Amniotic stem cell (primary cell): ENCODE measurements at regions not wholly inside any gene's neighbourhood (a gene's known extent, or its start where the extent isn't known, plus 50 kb on each side); places are given as distances from the start of the nearest gene placed in this dataset.
"Not testable (repeated sequence)": the region's sequence is repeated elsewhere in the genome, so short reads cannot be mapped to it uniquely, and the experiment has no call there.

Source experiments
- DNase-seq: peaks from one replicate; lab custom pipeline; 2025; lab: John Stamatoyannopoulos, UW

DNA sequence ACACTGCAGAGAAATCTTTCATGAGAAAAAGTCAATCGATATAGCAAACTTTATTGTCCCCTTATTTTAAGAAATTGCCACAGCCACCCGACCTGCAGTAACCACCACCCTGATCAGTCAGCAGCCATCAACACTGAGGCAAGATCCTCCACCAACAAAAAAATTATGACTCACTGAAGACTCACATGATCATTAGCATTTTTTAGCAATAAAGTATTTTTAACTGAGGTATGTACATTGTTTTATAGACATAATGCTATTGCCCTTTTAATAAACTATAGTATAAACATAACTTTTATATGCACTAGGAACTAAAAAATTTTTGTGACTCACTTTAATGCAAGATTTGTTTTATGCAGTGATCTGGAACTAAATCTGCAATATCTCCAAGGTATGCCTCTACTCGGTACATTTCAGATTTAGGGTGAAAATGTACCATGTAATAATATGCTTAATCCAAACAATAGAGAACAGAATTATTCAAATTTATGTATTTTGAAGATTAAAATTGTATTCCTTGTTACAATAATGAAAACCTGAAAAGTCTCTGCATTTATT is 79.2 kb upstream of the CEP126 start:
- no peak for DNase-seq

GRCh38 chr11:101830475-101830874 is 84.3 kb upstream of the CEP126 start:
- DNase-seq: not testable (repeated sequence)

- no peak for DNase-seq
Observed at GRCh38 chr11:101825531-101825930, 89.3 kb upstream of the CEP126 start.

GRCh38 chr11:101817581-101817980 is 97.2 kb upstream of the CEP126 start:
- DNase-seq: no peak

DNA sequence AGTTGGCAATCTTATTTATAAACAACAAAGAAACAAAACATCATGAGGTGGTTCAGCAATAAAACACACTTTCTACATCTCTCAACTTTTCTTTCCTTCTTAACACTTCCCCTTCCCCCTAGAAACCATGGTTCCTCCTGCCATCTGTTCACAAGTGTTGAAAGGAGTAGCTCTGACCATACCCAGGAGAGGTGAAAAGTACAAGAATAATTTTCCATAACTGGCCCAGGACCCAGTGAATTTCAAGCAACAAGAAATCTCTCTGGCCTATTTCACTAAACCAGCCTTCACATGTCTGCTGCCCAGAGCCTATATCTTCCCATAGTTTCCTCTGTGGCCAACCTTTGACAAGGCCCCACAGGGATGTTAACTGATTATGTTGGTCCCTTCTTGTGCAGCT is 98.2 kb upstream of the CEP126 start:
- no peak for DNase-seq

DNA sequence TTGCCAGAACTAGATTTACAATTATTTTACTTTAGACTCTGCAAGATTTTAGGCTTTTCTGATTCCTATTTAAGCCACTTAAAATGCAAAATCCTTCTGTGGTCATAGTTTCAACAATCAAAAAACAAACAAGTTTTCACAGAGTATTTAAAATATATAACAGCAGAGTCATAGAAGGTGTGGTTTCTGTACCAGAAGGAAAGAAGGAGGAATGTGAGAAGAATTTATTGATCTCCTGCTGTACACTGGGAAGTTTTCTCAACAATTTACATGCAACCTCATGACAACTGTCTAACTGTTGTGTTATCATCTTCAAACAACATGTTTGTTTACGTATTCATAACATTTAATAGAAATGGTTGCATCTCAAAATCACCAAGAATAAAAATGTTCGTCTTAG is 102.3 kb upstream of the CEP126 start:
- DNase-seq: no peak

DNA sequence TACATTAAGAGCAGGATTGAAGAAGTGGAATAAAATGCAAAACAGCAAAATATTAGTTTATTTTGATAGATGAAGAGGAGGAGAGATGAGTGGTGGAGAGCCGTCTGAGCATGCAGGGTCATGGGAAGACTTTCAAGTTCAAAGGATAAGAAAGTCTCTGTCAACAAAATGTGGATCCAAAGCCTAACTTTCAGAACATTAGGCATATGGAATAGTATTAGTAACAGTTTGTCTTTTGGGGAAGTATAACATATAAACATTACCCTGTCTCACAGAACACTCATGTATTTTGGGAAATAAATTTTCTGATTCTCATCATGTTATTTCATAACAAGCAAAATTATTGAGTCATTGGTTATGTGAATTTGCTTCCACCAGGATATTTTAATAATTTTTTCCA is 104.3 kb upstream of the CEP126 start:
- no peak for DNase-seq

GRCh38 chr11:101807531-101807930 is 107.3 kb upstream of the CEP126 start:
- no peak for DNase-seq

GRCh38 chr11:101803651-101804050 is 111.2 kb upstream of the CEP126 start:
- no peak for DNase-seq

GRCh38 chr11:101797335-101797734 is 117.5 kb upstream of the CEP126 start:
- DNase-seq: no peak

DNA sequence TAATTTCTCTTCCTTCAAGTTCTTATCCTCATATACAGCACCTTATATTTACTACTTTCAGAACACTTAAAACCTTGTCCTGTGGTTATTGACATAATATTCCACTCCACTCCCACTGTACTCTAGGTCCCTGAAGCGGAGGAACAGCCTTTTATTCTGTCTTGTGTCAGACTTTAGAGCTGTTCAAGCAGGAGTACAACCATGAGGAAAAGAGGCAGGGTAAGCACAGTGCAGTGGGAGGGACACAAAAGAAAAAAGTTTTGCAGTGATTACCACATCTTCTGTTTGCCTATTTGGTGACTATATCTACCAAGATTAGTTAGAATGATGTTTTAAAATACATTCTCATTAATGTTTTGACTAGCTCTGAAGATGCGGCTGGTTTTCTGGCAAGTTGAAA is 122.0 kb upstream of the CEP126 start:
- no peak for DNase-seq

DNA sequence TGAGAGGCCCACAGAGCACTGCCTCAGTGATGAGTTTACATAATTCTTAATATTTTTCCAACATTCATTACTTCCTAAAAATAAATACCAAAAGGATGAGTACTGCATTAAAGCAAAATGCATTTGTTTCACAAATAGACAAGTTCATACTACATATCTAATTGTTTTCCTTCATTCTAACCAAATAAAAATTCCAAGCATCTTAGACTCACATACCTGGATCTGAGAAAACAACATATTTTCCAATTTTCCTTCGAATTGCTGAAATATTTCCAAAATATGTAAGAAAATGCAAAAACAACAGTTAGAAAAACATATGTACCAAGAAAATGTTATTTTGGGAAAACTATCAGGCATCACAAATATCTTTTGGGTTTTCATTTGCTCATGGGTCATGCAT is 127.9 kb upstream of the CEP126 start:
- DNase-seq: no peak

- no peak for DNase-seq
Observed at GRCh38 chr11:101786421-101786820, 128.4 kb upstream of the CEP126 start.

- DNase-seq: not testable (repeated sequence)
Observed at GRCh38 chr11:101779167-101779566, 135.6 kb upstream of the CEP126 start.

DNA sequence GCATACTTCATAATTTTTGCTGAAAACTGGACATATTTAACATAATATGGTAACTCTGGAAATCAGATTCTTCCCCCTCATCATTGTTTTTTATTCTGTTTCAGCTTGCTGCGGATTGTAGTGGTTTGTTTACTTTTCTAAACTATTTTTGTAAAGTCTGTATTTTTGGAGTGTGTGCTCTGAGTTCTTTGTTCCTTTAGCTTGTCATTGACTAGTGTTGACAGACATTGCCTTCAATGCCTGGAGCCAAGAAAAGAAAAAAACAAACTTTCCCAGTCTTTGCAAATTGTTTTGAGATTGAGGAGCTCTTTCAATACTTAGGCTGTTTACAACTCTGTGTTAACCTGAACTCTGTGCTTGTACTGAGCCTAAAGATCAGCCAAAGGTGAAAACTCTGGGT is 137.3 kb upstream of the CEP126 start:
- DNase-seq: no peak

DNA sequence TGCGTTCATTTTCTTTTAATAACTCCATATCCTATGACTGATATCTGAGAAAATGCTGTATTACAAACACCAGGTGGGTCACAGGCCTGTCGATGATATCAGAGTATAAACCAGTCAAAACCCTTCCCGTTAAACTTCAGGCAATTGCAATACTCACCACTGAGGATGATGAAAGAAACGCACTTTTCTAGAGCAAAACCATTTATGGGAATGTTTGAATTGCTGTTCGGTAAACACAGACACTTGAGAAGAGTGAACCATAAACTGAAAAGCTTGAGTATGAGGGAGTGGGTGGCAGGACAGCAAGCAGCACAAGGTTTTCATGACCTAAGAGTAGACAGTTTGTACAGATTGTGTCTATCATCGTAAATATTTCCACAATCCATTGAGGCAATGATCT is 139.8 kb upstream of the CEP126 start:
- no peak for DNase-seq

- no peak for DNase-seq
Observed at GRCh38 chr11:101770648-101771047, 144.2 kb upstream of the CEP126 start.

DNA sequence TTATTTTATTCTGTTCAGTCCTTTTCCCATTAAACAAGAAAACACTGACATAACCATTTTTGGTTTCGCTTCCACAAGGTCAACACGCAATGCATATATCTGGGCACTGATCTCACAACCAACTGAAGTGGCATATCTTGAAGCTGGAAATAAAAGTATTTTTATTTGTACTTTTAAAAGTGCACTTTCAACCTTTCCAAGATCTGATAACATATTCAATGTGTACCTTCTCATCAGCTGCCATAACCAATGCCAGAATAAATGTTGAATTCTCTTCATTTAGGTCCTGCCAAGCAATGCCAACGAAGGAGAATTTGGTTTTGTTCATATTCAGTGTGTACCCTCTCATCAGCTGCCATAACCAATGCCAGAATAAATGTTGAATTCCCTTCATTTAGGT is 148.9 kb upstream of the CEP126 start:
- no peak for DNase-seq

GRCh38 chr11:101759771-101760450 is 154.9 kb upstream of the CEP126 start:
- no peak for DNase-seq

- no peak for DNase-seq
Observed at GRCh38 chr11:101757741-101758140, 157.1 kb upstream of the CEP126 start.

GRCh38 chr11:101748572-101749344 is 165.0 kb upstream of the TRPC6 start:
- DNase-seq: no peak

DNA sequence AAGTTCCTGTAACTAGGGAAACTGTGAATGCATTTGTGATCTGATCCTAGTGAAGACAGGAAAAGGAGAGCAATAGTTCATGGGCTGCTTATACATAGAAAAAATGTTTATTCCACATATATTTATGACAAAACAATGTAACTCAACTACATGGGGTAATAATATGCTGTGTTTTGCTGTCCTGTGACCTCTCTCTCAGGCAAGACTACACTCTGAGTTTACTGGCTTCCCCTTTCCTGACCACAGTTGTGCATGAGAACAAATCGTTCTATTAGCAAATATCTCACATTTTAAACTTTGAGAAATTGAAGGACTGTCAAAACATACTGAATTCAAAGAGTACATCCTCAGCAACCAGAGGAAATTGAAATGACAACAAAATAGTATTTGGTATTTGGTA is 161.9 kb upstream of the TRPC6 start:
- DNase-seq: no peak

- DNase-seq: no peak
Observed at GRCh38 chr11:101743828-101744227, 160.0 kb upstream of the TRPC6 start.
